ENCODE measurements at regions not wholly inside any gene's neighbourhood (a gene's known extent, or its start where the extent isn't known, plus 50 kb on each side); places are given as distances from the start of the nearest gene placed in this dataset.

- TF ChIP-seq CTCF (conservative IDR thresholded peaks at IDR 0.05; ENCODE audit: low read depth, low read length): no peak
- TF ChIP-seq EZH2phosphoT487 (IDR thresholded peaks at IDR 0.05; ENCODE audit: borderline replicate concordance, low read length): no peak
- TF ChIP-seq EZH2 (IDR thresholded peaks at IDR 0.05; ENCODE audit: low read length, unreplicated experiment): no peak
These were observed 320.3 kb downstream of the SPATA31D1 start for GRCh38 chr9:82308836-82309235.

Data from PC-3 (cell line).